GM12878 (cell line): ENCODE measurements at regions not wholly inside any gene's neighbourhood (a gene's known extent, or its start where the extent isn't known, plus 50 kb on each side); places are given as distances from the start of the nearest gene placed in this dataset.

Experiments used
- BACH1 ChIP-seq: fragments of 450-650 bp; IDR thresholded peaks from 2 replicates; pipeline ENCODE4 v1.6.1; 2017; ENCODE audit warnings: mild to moderate bottlenecking, borderline replicate concordance
- CHD4 ChIP-seq: fragments of 200-600 bp; sonication (generic); IDR thresholded peaks from 2 replicates; pipeline ENCODE4 v1.6.1; 2016; ENCODE audit warnings: mild to moderate bottlenecking
- ETV6 ChIP-seq, 2 experiments: fragments of 450-650 bp in 1 of 2; IDR thresholded peaks in 1 of 2; conservative IDR thresholded peaks in 1 of 2; 2 replicates each; pipeline ENCODE4 v1.6.1; 2014; ENCODE audit warnings: antibody characterized with exemption in 1 of 2, borderline replicate concordance in 1 of 2, low read depth in 1 of 2, mild to moderate bottlenecking in 1 of 2, moderate library complexity in 1 of 2
- GATAD2B ChIP-seq: fragments of 450-650 bp; conservative IDR thresholded peaks from 2 replicates; pipeline ENCODE4 v1.6.1; 2017; ENCODE audit warnings: low read depth, mild to moderate bottlenecking, moderate library complexity
- IRF4 ChIP-seq: IDR thresholded peaks from 2 replicates; pipeline ENCODE4 v1.6.1; 2011; ENCODE audit warnings: low read depth, low read length
- MEF2B ChIP-seq: fragments of 450-650 bp; IDR thresholded peaks from 2 replicates; pipeline ENCODE4 v1.6.1; 2018; ENCODE audit warnings: mild to moderate bottlenecking, moderate library complexity; ENCODE audit not compliant: partially characterized antibody, poor library complexity, severe bottlenecking
- MTA2 ChIP-seq: fragments of 450-650 bp; IDR thresholded peaks from 2 replicates; pipeline ENCODE4 v1.6.1; 2016; ENCODE audit warnings: low read depth, mild to moderate bottlenecking, moderate library complexity
- POLR2A ChIP-seq: IDR thresholded peaks from 2 replicates; pipeline ENCODE4 v1.6.1; 2011; ENCODE audit warnings: low read depth, mild to moderate bottlenecking, low read length
- SMC3 ChIP-seq: IDR thresholded peaks from 2 replicates; pipeline ENCODE4 v1.6.1; 2011; ENCODE audit warnings: low read length, improper control_type of control experiment, borderline replicate concordance
- STAT3 ChIP-seq: IDR thresholded peaks from 2 replicates; pipeline ENCODE4 v1.6.1; 2011; ENCODE audit warnings: low read depth, low read length, improper control_type of control experiment
- TBL1XR1 ChIP-seq: IDR thresholded peaks from 2 replicates; pipeline ENCODE4 v1.6.1; 2012; ENCODE audit warnings: low read depth, low read length, improper control_type of control experiment
- TF ChIP-seq, protein P1 (sequence below), 3 experiments: IDR thresholded peaks in 2 of 3; conservative IDR thresholded peaks in 1 of 3; 2 replicates each; pipeline ENCODE4 v1.5.1; 2011; ENCODE audit warnings: low read depth in 3 of 3, low read length in 3 of 3, mild to moderate bottlenecking in 3 of 3, control low read depth in 2 of 3, moderate library complexity in 2 of 3, inconsistent platforms in 1 of 3, mixed read lengths in 1 of 3; ENCODE audit not compliant: control insufficient read depth in 2 of 3, insufficient read depth in 1 of 3; ENCODE audit errors: extremely low read depth in 1 of 3
- TF ChIP-seq, protein P2 (sequence below): IDR thresholded peaks from 2 replicates; pipeline ENCODE4 v1.6.1; 2012; ENCODE audit warnings: low read length, inconsistent platforms

DNA sequence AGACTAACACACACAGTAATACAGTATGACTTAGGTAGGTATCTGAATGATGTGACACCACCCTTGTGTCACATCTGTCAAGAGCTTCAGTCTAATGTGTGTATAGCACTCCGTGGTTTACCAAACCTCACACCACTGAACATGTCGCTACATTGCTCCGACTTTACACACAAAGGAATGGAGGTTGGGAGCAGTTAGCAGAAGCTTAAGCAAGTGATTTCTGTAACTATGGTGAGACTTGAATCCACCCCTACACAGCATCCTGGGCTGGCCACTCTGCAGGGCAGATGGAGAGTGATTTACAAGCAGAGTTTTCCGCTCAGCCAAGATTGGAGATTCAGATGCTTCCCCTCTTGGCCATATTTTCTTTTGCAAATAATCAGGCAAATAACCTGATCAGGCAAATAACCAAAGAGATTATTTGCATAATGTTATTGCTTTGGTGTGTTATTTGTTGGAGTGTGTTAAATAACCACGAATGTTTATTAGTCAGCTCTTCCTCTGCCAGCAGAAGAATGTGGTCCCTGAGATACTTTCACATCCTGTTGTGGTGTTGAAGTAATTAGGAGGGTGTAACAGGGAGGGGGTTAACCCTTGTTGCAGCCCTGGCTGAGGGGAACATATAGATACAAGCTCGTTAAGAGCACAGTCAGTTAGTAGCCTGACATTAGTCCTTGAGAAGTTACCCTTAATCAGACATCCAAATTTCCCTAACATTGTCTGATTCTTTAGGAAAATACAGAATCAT lies 92.8 kb downstream of the SNX18 start (continued):
- TF ChIP-seq TBL1XR1 (peak; percentile 28; the same call in 1 of the 2 replicates), POLR2A (no peak), BACH1 (peak; percentile 55; the same call in 1 of the 2 replicates), IRF4 (peak; percentile 75), GATAD2B (no peak), MTA2 (peak; percentile 97), MEF2B (peak; percentile 40), SMC3 (no peak), ETV6 (conservative IDR thresholded peaks at IDR 0.05 in 1 of 2, IDR thresholded peaks at IDR 0.05 in 1 of 2; ENCODE audit: borderline replicate concordance in 1 of 2, low read depth in 1 of 2) (peak in 1 of 2 experiments; percentile 92; a peak in 2 of 4 replicates), CHD4 (no peak), STAT3 (no peak)
- TF ChIP-seq, protein P1, sequence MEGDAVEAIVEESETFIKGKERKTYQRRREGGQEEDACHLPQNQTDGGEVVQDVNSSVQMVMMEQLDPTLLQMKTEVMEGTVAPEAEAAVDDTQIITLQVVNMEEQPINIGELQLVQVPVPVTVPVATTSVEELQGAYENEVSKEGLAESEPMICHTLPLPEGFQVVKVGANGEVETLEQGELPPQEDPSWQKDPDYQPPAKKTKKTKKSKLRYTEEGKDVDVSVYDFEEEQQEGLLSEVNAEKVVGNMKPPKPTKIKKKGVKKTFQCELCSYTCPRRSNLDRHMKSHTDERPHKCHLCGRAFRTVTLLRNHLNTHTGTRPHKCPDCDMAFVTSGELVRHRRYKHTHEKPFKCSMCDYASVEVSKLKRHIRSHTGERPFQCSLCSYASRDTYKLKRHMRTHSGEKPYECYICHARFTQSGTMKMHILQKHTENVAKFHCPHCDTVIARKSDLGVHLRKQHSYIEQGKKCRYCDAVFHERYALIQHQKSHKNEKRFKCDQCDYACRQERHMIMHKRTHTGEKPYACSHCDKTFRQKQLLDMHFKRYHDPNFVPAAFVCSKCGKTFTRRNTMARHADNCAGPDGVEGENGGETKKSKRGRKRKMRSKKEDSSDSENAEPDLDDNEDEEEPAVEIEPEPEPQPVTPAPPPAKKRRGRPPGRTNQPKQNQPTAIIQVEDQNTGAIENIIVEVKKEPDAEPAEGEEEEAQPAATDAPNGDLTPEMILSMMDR (IDR thresholded peaks at IDR 0.05 in 2 of 3, conservative IDR thresholded peaks at IDR 0.05 in 1 of 3; ENCODE audit: control insufficient read depth in 2 of 3, extremely low read depth in 1 of 3, insufficient read depth in 1 of 3, low read depth in 3 of 3, low read length in 3 of 3), result no peak
- TF ChIP-seq, protein P2, sequence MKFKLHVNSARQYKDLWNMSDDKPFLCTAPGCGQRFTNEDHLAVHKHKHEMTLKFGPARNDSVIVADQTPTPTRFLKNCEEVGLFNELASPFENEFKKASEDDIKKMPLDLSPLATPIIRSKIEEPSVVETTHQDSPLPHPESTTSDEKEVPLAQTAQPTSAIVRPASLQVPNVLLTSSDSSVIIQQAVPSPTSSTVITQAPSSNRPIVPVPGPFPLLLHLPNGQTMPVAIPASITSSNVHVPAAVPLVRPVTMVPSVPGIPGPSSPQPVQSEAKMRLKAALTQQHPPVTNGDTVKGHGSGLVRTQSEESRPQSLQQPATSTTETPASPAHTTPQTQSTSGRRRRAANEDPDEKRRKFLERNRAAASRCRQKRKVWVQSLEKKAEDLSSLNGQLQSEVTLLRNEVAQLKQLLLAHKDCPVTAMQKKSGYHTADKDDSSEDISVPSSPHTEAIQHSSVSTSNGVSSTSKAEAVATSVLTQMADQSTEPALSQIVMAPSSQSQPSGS, result peak; percentile 75
